Endothelial cell of umbilical vein (primary cell): ENCODE measurements at regions not wholly inside any gene's neighbourhood (a gene's known extent, or its start where the extent isn't known, plus 50 kb on each side); places are given as distances from the start of the nearest gene placed in this dataset.
A peak's percentile ranks its signal among the peaks of the same experiment; 100 is the strongest.

Experiments
- BruUV-seq: library from RNA; stranded (reverse); fragments of 400-500 nt; replicated peaks from 2 replicates; lab custom pipeline; 2021; lab: Mats Ljungman, UMichigan
- CTCF ChIA-PET: fragments of 300-600, 350-600 bp; sonication (Branson Sonifier 250); formaldehyde crosslinking; loops from one replicate; lab custom pipeline; 2021; ENCODE audit warnings: antibody characterized with exemption, inconsistent platforms; lab: Charles Lee
- POLR2A ChIA-PET: fragments of 300-600, 350-600 bp; sonication (Branson Sonifier 250); formaldehyde crosslinking; loops from one replicate; lab custom pipeline; 2021; ENCODE audit warnings: antibody characterized with exemption, inconsistent platforms; lab: Charles Lee
- DNase-seq: peaks from one replicate; pipeline ENCODE4 v3.0.0-alpha.2; 2011; ENCODE audit warnings: low read depth, low spot score
- FAIRE-seq: peaks from 2 replicates; lab custom pipeline; 2011; peaks lifted over from hg19 to GRCh38; lab: Jason Lieb, UNC
- H2AFZ ChIP-seq: 2 replicates; pipeline ENCODE4 v1.6.0; 2012; ENCODE audit warnings: low read depth, low read length, control low read depth, inconsistent platforms
- H3K27ac ChIP-seq: 2 replicates; pipeline ENCODE4 v1.5.1; 2011; ENCODE audit warnings: low read depth, mild to moderate bottlenecking, control low read depth, low read length, moderate library complexity; ENCODE audit not compliant: insufficient read depth
- H3K27me3 ChIP-seq, 2 experiments: 2 replicates each; pipeline versions ENCODE4 v1.6.0 to v1.6.1; 2011; ENCODE audit warnings: low read length in 2 of 2, mixed read lengths in 1 of 2; ENCODE audit not compliant: control insufficient read depth in 2 of 2, insufficient read depth in 2 of 2
- H3K36me3 ChIP-seq, 2 experiments: 2 replicates in 1 of 2; 3 replicates in 1 of 2; pipeline ENCODE4 v1.5.1; 2011; ENCODE audit warnings: low read length in 2 of 2, mild to moderate bottlenecking in 1 of 2, moderate library complexity in 1 of 2; ENCODE audit not compliant: control insufficient read depth in 2 of 2, insufficient read depth in 2 of 2; ENCODE audit errors: extremely low read depth in 1 of 2
- H3K4me1 ChIP-seq: 3 replicates; pipeline ENCODE4 v1.5.1; 2011; ENCODE audit warnings: mild to moderate bottlenecking, low read length; ENCODE audit not compliant: control insufficient read depth, insufficient read depth; ENCODE audit errors: extremely low read depth
- H3K4me2 ChIP-seq: 2 replicates; pipeline ENCODE4 v1.6.1; 2011; ENCODE audit warnings: low read length, control low read depth, mixed read lengths; ENCODE audit not compliant: insufficient read depth
- H3K4me3 ChIP-seq, 3 experiments: fragments of 200-600 bp in 1 of 3; sonication (generic), shearing (Covaris generic) in 1 of 3; replicated peaks in 1 of 3; 2 replicates each; pipeline ENCODE4 v1.5.1; 2011 to 2016; ENCODE audit warnings: control low read depth in 3 of 3, low read length in 3 of 3, mild to moderate bottlenecking in 2 of 3, inconsistent platforms in 1 of 3, low read depth in 1 of 3, moderate library complexity in 1 of 3; ENCODE audit not compliant: insufficient read depth in 1 of 3
- H3K79me2 ChIP-seq: 2 replicates; pipeline ENCODE4 v1.6.0; 2012; ENCODE audit warnings: low read length, inconsistent platforms; ENCODE audit not compliant: control insufficient read depth, insufficient read depth
- H3K9ac ChIP-seq: replicated peaks from 2 replicates; pipeline ENCODE3; 2011; ENCODE audit warnings: low read length, control low read depth; ENCODE audit not compliant: insufficient read depth; ENCODE audit errors: extremely low read depth
- H3K9me1 ChIP-seq: replicated peaks from 3 replicates; pipeline ENCODE4 v1.6.0; 2011; ENCODE audit warnings: mild to moderate bottlenecking, low read length; ENCODE audit not compliant: control insufficient read depth, insufficient read depth; ENCODE audit errors: extremely low read depth
- H3K9me3 ChIP-seq: replicated peaks from 2 replicates; pipeline ENCODE4 v1.5.1; 2012; ENCODE audit warnings: low read length, inconsistent platforms; ENCODE audit not compliant: control insufficient read depth, insufficient read depth
- H4K20me1 ChIP-seq: replicated peaks from 2 replicates; pipeline ENCODE3; 2011; ENCODE audit warnings: mild to moderate bottlenecking, low read length; ENCODE audit not compliant: control insufficient read depth, insufficient read depth; ENCODE audit errors: extremely low read depth
- GATA2 ChIP-seq: IDR thresholded peaks from 2 replicates; pipeline ENCODE4 v1.7.0; 2011; ENCODE audit warnings: low read depth, mild to moderate bottlenecking, moderate library complexity, mixed read lengths, low read length; ENCODE audit not compliant: insufficient read length, insufficient read depth
- JUN ChIP-seq: IDR thresholded peaks from 2 replicates; pipeline ENCODE4 v1.6.1; 2011; ENCODE audit warnings: borderline replicate concordance, low read depth; ENCODE audit not compliant: insufficient read length, insufficient read depth
- POLR2A ChIP-seq: IDR thresholded peaks from 2 replicates; pipeline ENCODE4 v1.6.1; 2012; ENCODE audit warnings: low read depth, mild to moderate bottlenecking, control low read depth, low read length
- dilution Hi-C: fragments of 300-500 bp; cut with MboI; formaldehyde crosslinking; loops from one replicate; pipeline ENCODE4 v1.15.0; 2019; ENCODE audit warnings: low sequenced_read_pairs; ENCODE audit not compliant: extremely low pct_ligation_motif_present
- intact Hi-C: fragments of 100-400 bp; cut with micrococcal nuclease; formaldehyde crosslinking; loops from one replicate; pipeline ENCODE4 v1.10.0; 2022
- TF ChIP-seq, protein P1 (sequence below): IDR thresholded peaks from 2 replicates; pipeline ENCODE4 v1.6.1; 2011; ENCODE audit not compliant: insufficient read depth, insufficient read length
- TF ChIP-seq, protein P2 (sequence below), 2 donors: IDR thresholded peaks; 1 replicate in 1 of 2; 2 replicates in 1 of 2; pipeline ENCODE4 v1.5.1; 2011; ENCODE audit warnings: low read length in 2 of 2, mild to moderate bottlenecking in 2 of 2, moderate library complexity in 2 of 2, control low read depth in 1 of 2, inconsistent platforms in 1 of 2, low read depth in 1 of 2; ENCODE audit not compliant: insufficient read depth in 1 of 2; ENCODE audit errors: extremely low read depth in 1 of 2

DNA sequence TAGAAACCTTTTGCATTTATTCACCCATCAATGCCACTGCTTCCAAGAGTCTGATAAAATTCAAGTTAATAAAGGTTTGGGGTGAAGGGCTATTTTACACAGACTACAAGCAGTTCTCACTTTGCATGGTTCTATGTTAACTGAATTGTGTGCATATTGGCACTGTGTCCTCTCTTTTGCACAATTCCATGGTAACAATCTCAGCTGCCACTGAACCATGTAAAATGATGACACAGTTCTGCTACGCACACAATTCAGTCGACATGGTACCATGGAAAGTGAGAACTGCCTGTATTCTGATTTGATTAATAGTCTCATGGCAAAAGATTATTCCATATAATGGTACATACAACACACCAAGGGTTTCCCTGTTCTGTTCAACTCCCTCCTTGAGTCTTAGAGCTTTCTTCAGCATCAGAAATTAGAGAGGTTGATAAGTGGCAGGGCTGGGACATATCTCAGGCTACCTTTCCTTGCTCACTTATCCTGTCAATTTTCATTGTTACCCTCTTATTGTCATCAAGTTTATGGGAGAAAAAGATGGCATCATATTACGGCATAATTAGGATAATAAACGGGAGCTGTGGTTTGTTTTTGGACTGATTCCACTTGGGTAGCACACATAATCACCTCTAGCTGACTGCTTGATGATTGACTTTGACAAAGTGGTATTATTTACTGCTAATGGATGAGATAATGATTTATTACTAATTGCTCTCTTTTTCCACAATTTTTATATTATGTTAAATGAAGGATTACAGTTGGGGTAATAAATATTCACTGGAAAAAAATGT is 139.3 kb upstream of the CREB1 start:
- POLR2A ChIA-PET: no interaction called here
- no TSS peak for BruUV-seq
- Histone ChIP-seq H3K9ac (no peak overlapping the region), H3K27me3 (no peaks in the 10 kb centered on the region), H3K27ac (no peak overlapping the region), H4K20me1 (no peaks in the 10 kb centered on the region), H3K79me2 (no peaks in the 10 kb centered on the region), H3K9me3 (no peaks in the 10 kb centered on the region), H3K9me1 (no peaks in the 10 kb centered on the region), H3K36me3 (no peaks in the 10 kb centered on the region), H3K4me1 (peaks cover 25% of the 10 kb centered on the region), H3K4me2 (no peak overlapping the region), H2AFZ (no peak overlapping the region), H3K4me3 (no peak overlapping the region)
- intact Hi-C loops: loop anchor here (5.0 kb wide), 1 partner anchor 287 kb away; no protein-coding TSS in a partner anchor
- CTCF ChIA-PET: no interaction called here
- DNase-seq (no peak), FAIRE-seq (no peak)
- TF ChIP-seq JUN (no peak), POLR2A (no peak), GATA2 (no peak)
- dilution Hi-C loops: no loop called here

DNA sequence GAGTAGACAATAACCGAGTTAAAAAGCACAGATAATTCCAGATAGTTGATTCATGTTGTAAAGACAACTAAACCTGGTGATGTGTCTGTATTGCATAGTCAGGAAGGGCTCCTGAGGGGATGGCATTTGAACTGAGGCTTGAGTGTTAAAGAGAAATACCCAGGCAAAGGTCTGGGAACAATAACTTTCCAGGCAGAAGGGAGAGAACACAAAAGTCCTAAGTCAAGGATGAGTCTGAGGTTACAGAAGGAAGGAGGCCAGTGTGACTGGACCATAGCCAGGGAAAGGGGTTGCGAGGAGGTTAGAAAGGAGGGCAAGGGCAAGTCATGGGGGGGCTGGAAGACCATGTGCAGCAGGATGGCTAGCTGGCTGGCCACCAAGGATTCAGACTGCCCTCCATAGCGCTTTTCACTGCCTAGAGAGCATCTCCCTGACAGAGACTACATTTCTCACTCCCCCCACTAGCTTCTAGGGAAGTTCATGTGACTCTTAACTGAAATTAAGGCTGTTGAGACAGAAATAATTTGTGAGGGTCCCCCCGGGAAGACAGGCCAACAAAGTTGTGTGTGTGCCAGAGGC is 135.5 kb upstream of the CREB1 start:
- POLR2A ChIA-PET: no interaction called here
- no peaks in the 10 kb centered on the region for H3K9me3 ChIP-seq
- TSS peak; percentile 99 for BruUV-seq

More for the DNA sequence above, 135.5 kb upstream of the CREB1 start:
- H3K27me3 ChIP-seq: no peaks in the 10 kb centered on the region
- H2AFZ ChIP-seq: peak overlapping the region; percentile 72
- peak overlapping the region; percentile 99 for H3K27ac ChIP-seq
- peaks cover 21% of the 10 kb centered on the region for H3K4me1 ChIP-seq
- H3K9me1 ChIP-seq: no peaks in the 10 kb centered on the region
- intact Hi-C loops (loop anchor here (1.0 to 5.0 kb wide), 3 partner anchors 167 to 283 kb away; no protein-coding TSS in a partner anchor), dilution Hi-C loops (no loop called here)
- H4K20me1 ChIP-seq: no peaks in the 10 kb centered on the region
- no peaks in the 10 kb centered on the region for H3K79me2 ChIP-seq
- H3K4me3 ChIP-seq: no peak overlapping the region
- H3K4me2 ChIP-seq: peak overlapping the region; percentile 37
- peak; percentile 36 for TF ChIP-seq POLR2A
- TF ChIP-seq, protein P1, sequence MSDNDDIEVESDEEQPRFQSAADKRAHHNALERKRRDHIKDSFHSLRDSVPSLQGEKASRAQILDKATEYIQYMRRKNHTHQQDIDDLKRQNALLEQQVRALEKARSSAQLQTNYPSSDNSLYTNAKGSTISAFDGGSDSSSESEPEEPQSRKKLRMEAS: peak; percentile 1
- TF ChIP-seq, protein P2, sequence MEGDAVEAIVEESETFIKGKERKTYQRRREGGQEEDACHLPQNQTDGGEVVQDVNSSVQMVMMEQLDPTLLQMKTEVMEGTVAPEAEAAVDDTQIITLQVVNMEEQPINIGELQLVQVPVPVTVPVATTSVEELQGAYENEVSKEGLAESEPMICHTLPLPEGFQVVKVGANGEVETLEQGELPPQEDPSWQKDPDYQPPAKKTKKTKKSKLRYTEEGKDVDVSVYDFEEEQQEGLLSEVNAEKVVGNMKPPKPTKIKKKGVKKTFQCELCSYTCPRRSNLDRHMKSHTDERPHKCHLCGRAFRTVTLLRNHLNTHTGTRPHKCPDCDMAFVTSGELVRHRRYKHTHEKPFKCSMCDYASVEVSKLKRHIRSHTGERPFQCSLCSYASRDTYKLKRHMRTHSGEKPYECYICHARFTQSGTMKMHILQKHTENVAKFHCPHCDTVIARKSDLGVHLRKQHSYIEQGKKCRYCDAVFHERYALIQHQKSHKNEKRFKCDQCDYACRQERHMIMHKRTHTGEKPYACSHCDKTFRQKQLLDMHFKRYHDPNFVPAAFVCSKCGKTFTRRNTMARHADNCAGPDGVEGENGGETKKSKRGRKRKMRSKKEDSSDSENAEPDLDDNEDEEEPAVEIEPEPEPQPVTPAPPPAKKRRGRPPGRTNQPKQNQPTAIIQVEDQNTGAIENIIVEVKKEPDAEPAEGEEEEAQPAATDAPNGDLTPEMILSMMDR (IDR thresholded peaks at IDR 0.05; ENCODE audit: extremely low read depth in 1 of 2, insufficient read depth in 1 of 2, low read depth in 1 of 2, low read length in 2 of 2): no peak
- FAIRE-seq (peak; percentile 38), DNase-seq (no peak)
- peak overlapping the region; percentile 83 for H3K9ac ChIP-seq
- CTCF ChIA-PET: no interaction called here
- no peaks in the 10 kb centered on the region for H3K36me3 ChIP-seq
